RWPE1 (cell line): ENCODE measurements at regions not wholly inside any gene's neighbourhood (a gene's known extent, or its start where the extent isn't known, plus 50 kb on each side); places are given as distances from the start of the nearest gene placed in this dataset.
A peak's percentile ranks its signal among the peaks of the same experiment; 100 is the strongest.
"Not testable (repeated sequence)": the region's sequence is repeated elsewhere in the genome, so short reads cannot be mapped to it uniquely, and the experiment has no call there.

ENCODE experiments used
- CTCF ChIA-PET: fragments of 350-600 bp; sonication (Branson Sonifier 250); formaldehyde crosslinking; extraction: SDS; loops from one replicate; lab custom pipeline; 2021; lab: Yijun Ruan, JAX
- POLR2A ChIA-PET: fragments of 400-600 bp; formaldehyde crosslinking; extraction: SDS; loops from one replicate; lab custom pipeline; 2020; ENCODE audit warnings: antibody characterized with exemption; ENCODE audit not compliant: low non-redundant PET; lab: Yijun Ruan, JAX
- DNase-seq: peaks from one replicate; pipeline ENCODE4 v3.0.0; 2012; ENCODE audit warnings: low spot score
- H3K27ac ChIP-seq: fragments of 450-650 bp; 2 replicates; pipeline ENCODE4 v1.5.1; 2017

DNA sequence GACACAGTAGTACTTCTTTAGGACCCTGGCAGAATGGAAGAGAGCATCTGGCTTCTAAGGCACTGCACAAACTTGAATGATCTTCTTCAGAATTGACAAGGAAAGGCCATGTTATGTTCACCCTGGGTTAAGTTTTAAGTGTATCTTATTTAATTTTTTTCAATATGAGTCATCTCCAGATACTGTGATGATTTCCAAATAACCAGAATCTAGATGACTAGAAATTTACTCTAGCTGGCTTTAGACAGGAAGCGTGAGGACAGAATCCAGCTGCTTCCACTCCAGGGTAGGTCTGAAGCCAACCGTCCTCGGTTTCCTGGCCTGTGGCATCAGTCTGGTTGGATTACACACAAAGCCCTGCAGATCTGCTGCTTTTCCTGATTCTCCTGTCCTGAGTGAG, 370.5 kb downstream of the BCL2L11 start:
- POLR2A ChIA-PET, H3K27ac ChIP-seq, DNase-seq, CTCF ChIA-PET: not testable (repeated sequence)

DNA sequence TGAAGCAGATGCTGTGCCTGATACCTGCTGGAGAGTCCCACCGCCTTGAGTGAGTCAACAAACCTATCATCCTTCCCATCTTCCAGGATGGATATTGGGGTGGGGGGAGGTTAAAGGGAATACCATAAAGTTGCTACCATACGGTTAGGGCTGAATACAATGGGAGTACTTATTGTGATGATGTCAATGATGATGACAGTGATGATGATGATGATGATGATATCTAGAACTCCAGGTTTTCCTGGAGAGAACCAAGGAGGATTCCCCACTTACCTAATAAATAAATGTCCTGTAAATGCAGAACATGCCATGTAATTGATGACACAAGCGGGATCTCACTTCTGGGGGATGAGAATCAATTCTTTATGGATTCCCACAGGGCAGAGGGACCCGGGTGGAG, 370.9 kb downstream of the BCL2L11 start:
- CTCF ChIA-PET, POLR2A ChIA-PET: not testable (repeated sequence)

DNA sequence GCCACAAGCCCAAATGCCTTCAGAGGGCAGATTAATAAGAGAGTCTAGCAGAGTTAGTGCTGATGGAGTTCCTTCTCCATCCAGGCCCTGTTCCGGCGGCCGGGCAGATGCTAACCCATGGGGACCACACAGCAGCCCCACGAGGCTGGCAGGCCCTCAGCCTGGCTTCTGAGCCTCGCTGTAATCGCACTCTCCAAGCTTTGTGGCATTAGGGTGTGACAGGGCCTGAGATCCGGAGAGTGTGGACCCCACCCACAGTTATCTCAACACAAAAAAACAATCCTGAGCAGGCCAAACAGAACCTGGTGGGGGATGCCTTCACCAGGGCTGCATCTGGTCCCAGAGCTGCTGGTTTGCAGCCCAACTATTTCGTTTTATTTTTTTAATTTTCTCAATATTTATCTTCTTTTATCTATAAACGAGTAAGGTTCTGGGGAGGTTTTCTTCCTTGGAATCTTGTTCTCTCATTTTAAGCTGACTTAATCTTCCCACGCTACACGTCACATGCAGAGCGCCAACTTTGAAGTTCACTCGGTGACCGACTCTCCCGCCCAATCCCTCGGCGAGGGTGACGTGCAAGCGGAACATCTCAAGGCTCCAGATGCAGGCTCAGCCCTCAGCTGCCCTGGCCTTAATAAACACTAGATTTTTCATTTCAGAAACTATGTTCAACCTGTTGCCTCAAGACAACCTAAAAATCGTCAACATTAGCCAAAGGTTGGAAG, 372.4 kb downstream of the BCL2L11 start:
- POLR2A ChIA-PET, DNase-seq, CTCF ChIA-PET: not testable (repeated sequence)
- H3K27ac ChIP-seq, result peak overlapping the region; percentile 84

More for the DNA sequence above, 370.9 kb downstream of the BCL2L11 start:
- not testable (repeated sequence) for H3K27ac ChIP-seq, DNase-seq

DNA sequence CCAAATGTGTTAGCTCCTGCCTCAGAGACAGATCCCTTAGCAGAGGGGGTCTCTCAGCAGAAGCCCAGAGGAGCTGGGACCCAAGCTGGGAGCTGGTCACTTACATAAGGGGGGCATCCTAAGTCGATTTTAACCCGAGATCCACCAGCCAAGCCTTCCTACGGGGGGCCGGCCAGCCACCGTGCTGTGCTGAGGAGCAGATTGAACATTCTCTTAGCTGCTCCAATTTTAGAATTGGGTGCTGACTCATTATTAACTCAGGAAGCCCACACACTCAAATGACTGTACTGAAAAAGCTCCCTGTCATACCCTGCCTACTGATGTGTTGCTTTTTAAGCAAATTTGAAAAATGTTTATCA, 373.0 kb downstream of the BCL2L11 start:
- DNase-seq, POLR2A ChIA-PET, CTCF ChIA-PET: not testable (repeated sequence)
- H3K27ac ChIP-seq, result peak overlapping the region; percentile 84

DNA sequence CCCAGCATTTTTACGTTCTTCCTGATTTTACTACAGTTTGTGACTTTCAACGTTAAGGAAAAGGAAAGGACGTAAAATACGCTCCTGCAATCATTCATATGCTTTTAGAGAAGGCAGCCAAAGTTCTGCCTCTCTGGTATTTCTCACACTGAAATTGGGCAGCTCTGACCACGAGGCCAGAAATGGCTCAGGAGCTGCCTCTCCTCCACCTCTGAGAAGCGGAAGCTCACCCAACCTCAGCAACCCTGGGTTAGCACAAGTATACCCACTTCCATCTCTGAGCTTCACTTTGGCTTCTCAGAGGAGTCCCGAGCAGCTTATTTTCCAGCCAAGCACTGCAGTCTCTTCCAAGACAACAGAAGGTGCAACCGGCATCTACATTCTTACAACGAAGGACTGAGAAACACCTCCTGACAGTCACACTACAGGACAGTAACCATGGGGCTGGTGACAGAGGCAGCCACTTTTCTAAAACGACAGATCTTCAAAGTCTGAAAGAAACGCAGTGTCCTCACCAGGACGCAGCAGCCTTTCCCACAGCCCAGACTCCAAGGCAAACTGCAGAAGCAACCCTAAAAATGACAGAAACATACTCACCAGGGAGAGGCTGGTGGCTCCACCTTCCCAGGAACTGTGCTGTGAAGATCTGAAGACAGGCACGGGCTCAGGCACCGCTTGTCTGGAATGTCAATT, 373.7 kb downstream of the BCL2L11 start:
- POLR2A ChIA-PET, DNase-seq, CTCF ChIA-PET: not testable (repeated sequence)
- H3K27ac ChIP-seq, result peak overlapping the region; percentile 84

DNA sequence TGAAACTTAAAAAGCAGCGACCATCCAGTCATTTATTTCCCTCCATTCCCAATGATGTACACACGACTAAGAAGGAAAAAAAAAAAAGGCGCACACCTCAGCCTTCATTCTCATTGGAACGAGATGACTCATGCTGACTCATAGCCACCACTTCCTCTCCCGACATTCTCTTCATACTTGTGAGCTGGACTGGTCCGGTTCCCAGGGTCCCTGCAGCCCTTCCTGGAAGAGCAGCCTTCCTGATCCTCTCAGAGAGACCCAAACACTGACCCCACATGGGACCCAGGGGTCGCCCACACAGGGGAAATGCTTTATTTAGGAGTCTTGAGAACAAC, 374.2 kb downstream of the BCL2L11 start:
- CTCF ChIA-PET, POLR2A ChIA-PET, H3K27ac ChIP-seq, DNase-seq: not testable (repeated sequence)

DNA sequence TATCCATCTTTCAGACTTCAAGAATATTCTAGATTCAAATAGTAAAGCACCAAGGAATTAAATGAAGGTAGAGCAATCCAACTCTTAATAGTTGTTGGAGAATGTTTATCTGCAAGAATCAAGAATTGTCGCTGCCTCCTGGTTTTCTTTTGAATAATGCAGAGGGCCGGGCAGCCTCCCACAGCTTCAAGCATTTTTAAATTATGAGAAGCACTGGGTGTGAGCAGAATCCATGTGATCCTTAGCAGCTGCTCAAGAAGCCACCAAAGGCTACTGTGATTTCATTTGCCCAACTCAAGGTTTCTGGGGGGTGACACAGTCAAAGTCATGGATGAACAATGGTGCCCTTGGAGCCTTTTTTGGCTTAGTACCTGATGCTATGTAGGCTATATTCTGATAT, 374.9 kb downstream of the BCL2L11 start:
- CTCF ChIA-PET, result interaction anchor here (0.5 kb wide), 1 partner anchor 174 kb away, joined by 3 read pairs; no protein-coding TSS in a partner anchor
- H3K27ac ChIP-seq, result peak overlapping the region; percentile 74; the same call in 1 of the 2 replicates
- DNase-seq, POLR2A ChIA-PET: not testable (repeated sequence)

DNA sequence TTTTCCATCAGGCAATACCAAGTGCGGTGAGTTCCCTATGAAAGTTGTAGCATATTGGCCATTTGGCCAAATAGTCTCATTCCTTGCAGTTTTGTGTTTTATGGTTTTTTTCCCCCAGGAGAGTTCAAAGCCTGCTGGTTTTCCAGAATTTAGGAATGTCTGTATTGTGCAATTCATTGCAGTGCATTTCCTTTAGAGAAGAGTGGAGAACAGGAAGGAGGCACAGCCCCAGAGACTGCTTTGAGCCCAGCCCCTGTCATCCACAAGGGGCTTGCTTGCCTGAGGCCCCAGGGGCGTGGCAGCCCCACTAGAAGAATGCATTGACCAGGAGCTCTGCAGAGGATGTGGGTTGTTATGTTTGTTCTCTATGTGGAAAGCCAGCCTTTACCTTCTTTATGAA, 375.5 kb downstream of the BCL2L11 start:
- DNase-seq, POLR2A ChIA-PET, CTCF ChIA-PET: not testable (repeated sequence)
- H3K27ac ChIP-seq, result peak overlapping the region; percentile 74

DNA sequence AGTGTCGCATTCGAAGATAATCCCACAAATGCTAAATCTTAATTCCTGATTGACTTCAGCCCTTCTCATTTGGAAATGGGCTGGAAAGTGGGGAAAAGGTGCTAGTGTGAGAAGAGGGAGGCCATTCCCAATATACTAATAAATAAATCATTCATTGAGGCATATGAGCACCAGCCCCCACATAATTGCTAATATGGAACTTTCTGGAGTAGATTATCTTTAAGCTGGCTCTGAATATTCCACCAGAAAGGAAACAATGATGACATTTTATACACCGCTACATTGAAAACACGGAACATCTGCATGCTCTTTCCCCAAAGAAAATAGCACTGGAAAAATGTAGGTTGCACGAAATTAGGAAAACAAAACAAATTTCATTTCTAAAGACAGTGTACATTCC, 376.1 kb downstream of the BCL2L11 start:
- DNase-seq, CTCF ChIA-PET, POLR2A ChIA-PET: not testable (repeated sequence)
- peak overlapping the region; percentile 74; the same call in 1 of the 2 replicates for H3K27ac ChIP-seq

DNA sequence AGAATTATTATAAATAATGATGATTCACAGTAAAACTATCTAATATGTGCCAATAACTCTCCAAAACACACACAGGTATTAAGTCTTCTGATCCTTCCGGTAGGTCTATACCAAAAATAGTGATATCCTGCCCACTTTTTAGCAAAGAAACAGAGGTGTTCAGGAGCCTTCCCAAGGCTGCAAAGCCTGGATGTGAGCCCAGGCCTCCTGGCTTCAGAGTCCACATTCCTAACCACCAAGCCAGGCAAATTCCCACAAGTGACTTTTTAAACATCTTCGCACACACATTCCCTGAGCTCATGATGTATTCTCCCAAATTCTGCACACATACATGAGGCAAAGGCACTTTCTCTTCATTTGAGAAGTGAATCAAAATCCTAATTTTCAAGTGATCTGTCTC, 376.6 kb downstream of the BCL2L11 start:
- POLR2A ChIA-PET, CTCF ChIA-PET, H3K27ac ChIP-seq, DNase-seq: not testable (repeated sequence)

DNA sequence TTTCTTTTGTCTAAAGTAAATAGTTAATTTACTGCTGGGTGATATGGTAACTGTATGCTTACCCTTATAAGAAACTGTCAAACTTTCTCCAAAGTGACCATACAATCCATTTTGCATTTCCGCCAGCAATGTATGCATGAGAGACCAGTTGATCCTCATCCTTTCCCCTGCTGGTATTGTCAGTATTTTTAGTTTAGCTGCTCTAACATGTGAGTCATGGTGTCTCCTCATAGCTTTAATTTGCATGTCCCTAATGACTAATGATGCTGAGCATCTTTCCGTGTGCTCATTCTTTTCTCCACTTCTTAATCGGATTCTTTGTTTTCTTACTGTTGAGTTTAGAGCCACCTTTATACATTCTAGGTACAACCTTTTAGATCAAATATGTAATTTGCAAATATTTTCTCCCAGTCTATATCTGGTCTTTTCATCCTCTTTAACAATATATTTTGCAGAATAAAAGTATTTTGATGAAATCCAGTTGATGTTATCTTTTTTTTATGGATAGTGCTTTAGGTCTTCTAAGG, 379.9 kb downstream of the BCL2L11 start:
- DNase-seq, H3K27ac ChIP-seq, POLR2A ChIA-PET, CTCF ChIA-PET: not testable (repeated sequence)

DNA sequence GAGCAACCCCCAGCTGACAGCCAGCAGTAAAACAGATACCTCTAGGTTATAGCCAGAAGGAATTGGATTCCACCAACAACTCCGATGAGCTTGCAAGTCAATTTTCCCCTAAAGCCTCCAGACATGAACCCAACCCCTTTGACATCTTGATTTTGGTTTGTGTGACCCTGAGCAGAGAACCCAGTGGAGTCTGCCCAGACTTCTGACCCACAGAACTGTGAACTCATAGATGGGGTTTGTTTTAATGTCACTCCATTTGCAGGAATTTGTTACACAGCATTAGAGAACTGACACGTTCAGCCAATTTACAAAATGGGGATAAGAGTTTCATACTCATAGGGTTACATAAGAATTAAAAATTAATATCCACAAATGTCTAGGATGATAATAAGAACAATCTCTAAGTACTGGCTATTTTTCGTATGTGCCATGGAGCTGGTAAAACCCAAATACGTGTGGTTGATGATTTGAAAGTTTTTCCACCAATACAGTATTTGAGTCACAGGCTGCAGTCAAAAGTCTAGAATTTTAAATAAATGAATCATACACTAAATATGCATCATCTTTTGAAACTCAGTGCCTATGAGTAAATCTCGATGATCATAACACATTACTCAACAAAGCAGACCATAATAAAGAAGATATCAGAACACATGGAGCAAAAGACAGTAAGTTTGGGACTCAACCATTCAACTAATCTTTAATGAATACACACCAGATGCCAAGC, 380.0 kb downstream of the ANAPC1 start:
- DNase-seq, H3K27ac ChIP-seq, CTCF ChIA-PET, POLR2A ChIA-PET: not testable (repeated sequence)

DNA sequence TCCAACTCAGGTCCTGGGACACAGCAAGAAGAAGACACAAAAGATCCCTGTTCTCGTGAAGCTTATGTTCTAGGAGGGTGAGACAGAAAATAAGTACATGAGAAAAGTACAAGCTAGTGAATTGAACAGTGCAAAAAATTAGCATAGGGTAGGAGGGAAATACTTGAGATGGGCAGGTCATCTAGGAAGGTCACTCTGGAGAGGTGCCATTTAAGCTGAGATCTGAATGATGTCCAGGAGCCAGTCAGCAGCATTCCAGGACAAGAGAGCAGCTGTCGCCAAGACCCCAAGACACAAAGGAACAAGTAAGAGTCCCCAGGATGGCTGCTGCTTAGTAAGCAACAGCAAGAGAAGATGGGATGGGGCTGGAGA, 379.4 kb downstream of the ANAPC1 start:
- H3K27ac ChIP-seq, CTCF ChIA-PET, DNase-seq, POLR2A ChIA-PET: not testable (repeated sequence)

DNA sequence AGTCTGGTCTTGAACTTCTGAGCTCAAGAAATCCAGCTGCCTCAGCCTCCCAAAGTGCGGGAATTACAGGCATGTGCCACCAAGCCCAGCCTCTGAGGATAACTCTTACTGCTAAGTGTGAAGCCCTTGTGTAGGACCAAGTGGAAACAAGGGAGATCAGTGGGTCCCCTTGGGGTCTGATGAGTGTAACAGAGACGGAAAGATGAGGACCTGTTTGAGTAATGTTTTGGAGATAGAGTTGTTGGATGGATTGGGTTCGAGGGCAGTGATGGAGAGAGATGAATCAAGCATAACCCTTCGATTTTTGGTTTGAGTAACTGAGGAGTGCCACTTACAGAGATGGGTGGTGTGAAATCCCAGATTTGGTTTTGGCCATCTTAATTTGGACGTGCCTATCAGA, 378.7 kb downstream of the ANAPC1 start:
- CTCF ChIA-PET, H3K27ac ChIP-seq, POLR2A ChIA-PET: not testable (repeated sequence)

DNA sequence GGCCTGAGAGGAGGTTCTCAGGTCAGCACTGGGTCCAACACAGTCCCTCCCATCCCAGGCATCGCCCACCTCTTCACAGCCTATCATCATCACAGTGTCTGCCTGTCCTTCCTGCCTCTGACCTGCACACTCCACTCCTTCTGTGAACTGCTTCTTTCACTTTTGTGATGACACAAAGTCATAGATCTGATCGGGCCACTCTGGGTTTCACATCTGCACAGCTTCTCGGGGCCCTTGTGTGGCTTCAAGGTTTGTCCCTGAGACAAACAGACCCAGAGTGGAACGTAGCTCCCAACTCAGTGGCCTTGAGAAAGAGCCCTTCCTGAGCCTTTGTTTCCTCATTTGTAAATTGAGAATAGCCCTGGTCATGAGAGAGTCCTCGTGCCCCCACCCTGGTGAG, 377.1 kb downstream of the ANAPC1 start:
- DNase-seq, CTCF ChIA-PET, H3K27ac ChIP-seq, POLR2A ChIA-PET: not testable (repeated sequence)

More for the DNA sequence above, 378.7 kb downstream of the ANAPC1 start:
- not testable (repeated sequence) for DNase-seq

DNA sequence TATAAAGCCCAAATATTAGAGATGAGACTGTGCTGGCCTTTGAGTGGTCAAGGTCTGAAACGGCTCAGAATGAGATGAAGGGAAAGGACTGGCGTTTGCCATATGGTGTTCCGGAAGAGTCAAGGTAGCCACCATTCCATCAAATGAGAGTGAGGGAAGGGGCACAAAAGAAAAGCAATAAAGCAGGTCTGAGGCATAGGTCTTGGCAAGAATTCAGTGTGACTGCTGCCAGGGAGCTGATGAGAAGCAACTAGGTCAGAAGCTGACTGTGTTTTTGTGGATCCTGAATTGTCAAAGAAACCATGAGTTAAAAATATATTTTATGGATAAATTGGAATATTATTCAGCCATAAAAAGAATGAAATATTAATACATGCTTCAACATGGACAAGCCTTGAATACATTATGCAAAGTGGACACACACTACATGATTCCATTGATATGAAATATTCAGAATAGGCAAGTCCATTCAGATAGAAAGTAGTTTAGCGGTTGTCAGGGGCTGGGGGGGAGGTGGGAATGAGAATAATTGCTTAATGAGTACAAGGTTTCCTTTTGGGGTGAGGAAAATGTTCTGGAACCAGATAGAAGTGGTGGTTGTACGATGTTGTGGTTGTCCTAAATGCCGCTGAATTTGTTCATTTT, 374.6 kb downstream of the ANAPC1 start:
- H3K27ac ChIP-seq, CTCF ChIA-PET, DNase-seq, POLR2A ChIA-PET: not testable (repeated sequence)

DNA sequence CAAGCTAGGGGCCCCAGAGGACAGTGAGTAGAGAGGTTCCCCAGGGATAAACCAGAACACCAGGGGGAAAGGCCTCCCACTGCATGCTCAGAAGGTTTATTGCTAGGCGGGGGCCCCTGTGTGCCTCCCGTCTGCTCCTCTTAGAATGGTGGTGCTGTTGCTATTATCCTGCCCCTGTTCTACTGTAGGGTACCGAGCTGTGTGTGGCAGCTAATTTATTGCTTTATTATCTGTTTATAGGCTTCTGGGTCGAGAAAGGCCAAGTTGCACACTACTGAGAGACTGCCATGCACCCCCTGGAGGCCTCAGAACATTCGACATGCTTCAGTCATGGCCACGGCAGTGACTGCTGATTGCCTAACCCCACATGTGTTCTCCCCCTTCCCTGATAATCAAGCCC, 373.6 kb downstream of the ANAPC1 start:
- POLR2A ChIA-PET, DNase-seq, H3K27ac ChIP-seq, CTCF ChIA-PET: not testable (repeated sequence)
